Colon (tissue), 2 donors: ENCODE measurements at regions not wholly inside any gene's neighbourhood (a gene's known extent, or its start where the extent isn't known, plus 50 kb on each side); places are given as distances from the start of the nearest gene placed in this dataset.

ENCODE experiments used
- FAIRE-seq: peaks from 2 replicates; lab custom pipeline; 2012; peaks lifted over from hg19 to GRCh38; lab: Jason Lieb, UNC
- donor health status: control.
- donor health status: control.

GRCh38 chr5:28499766-28500290, 1461.4 kb upstream of the CDH9 start:
- no peak for FAIRE-seq

- no peak for FAIRE-seq
These were observed 1457.5 kb upstream of the CDH9 start for GRCh38 chr5:28495876-28496275.

- FAIRE-seq, result no peak
These were observed 1455.1 kb upstream of the CDH9 start for GRCh38 chr5:28493456-28493855.

GRCh38 chr5:28488752-28489151, 1450.4 kb upstream of the CDH9 start:
- FAIRE-seq, result no peak

GRCh38 chr5:28483327-28484025, 1445.1 kb upstream of the CDH9 start:
- FAIRE-seq, result no peak

- FAIRE-seq, result no peak
These were observed 1435.2 kb upstream of the CDH9 start for GRCh38 chr5:28473531-28474107.

- FAIRE-seq, result no peak
These were observed 1429.8 kb upstream of the CDH9 start for GRCh38 chr5:28468166-28468565.

GRCh38 chr5:28463728-28464127, 1425.3 kb upstream of the CDH9 start:
- no peak for FAIRE-seq

- FAIRE-seq, result no peak
These were observed 1413.1 kb upstream of the CDH9 start for GRCh38 chr5:28451483-28451882.

GRCh38 chr5:28450997-28451396, 1412.6 kb upstream of the CDH9 start:
- FAIRE-seq, result no peak

GRCh38 chr5:28448791-28449190, 1410.4 kb upstream of the CDH9 start:
- no peak for FAIRE-seq

- no peak for FAIRE-seq
These were observed 1392.3 kb upstream of the CDH9 start for GRCh38 chr5:28430565-28431178.

GRCh38 chr5:28421141-28421540, 1382.8 kb upstream of the CDH9 start:
- FAIRE-seq, result no peak

GRCh38 chr5:28415791-28416443, 1377.5 kb upstream of the CDH9 start:
- peak; percentile 10 for FAIRE-seq

GRCh38 chr5:28414619-28415018, 1376.2 kb upstream of the CDH9 start:
- no peak for FAIRE-seq

GRCh38 chr5:28408651-28409050, 1370.3 kb upstream of the CDH9 start:
- FAIRE-seq, result no peak

- FAIRE-seq, result no peak
These were observed 1369.8 kb upstream of the CDH9 start for GRCh38 chr5:28408186-28408585.

- FAIRE-seq, result no peak
These were observed 1366.1 kb upstream of the CDH9 start for GRCh38 chr5:28404363-28405071.

- no peak for FAIRE-seq
These were observed 1365.5 kb upstream of the CDH9 start for GRCh38 chr5:28403846-28404245.

- no peak for FAIRE-seq
These were observed 1364.4 kb upstream of the CDH9 start for GRCh38 chr5:28402590-28403301.

GRCh38 chr5:28400076-28400475, 1361.7 kb upstream of the CDH9 start:
- FAIRE-seq, result no peak

- no peak for FAIRE-seq
These were observed 1360.8 kb upstream of the CDH9 start for GRCh38 chr5:28399211-28399610.
